DOHH2 (cell line): ENCODE measurements at regions not wholly inside any gene's neighbourhood (a gene's known extent, or its start where the extent isn't known, plus 50 kb on each side); places are given as distances from the start of the nearest gene placed in this dataset.

Experiments
- H3F3A ChIP-seq: fragments of 200-600 bp; sonication (generic), shearing (Covaris generic); 2 replicates; pipeline ENCODE4 v1.6.0; 2016; ENCODE audit warnings: antibody characterized with exemption, mild to moderate bottlenecking; ENCODE audit not compliant: control insufficient read depth, insufficient read depth
- H3K27ac ChIP-seq: fragments of 200-600 bp; sonication (generic); 2 replicates; pipeline ENCODE4 v1.5.1; 2014; ENCODE audit warnings: low read depth, mild to moderate bottlenecking, low read length, moderate library complexity
- H3K27me3 ChIP-seq: fragments of 200-600 bp; sonication (generic); 2 replicates; pipeline ENCODE4 v1.6.1; 2014; ENCODE audit warnings: mild to moderate bottlenecking, low read length, mixed read lengths; ENCODE audit not compliant: control insufficient read depth
- H3K36me3 ChIP-seq: fragments of 200-600 bp; sonication (generic); 2 replicates; pipeline ENCODE4 v1.6.1; 2014; ENCODE audit warnings: mild to moderate bottlenecking, low read length, moderate library complexity, mixed read lengths; ENCODE audit not compliant: control insufficient read depth
- H3K4me1 ChIP-seq: fragments of 200-600 bp; sonication (generic); 2 replicates; pipeline ENCODE4 v1.6.1; 2014; ENCODE audit warnings: mild to moderate bottlenecking, low read length, mixed read lengths; ENCODE audit not compliant: control insufficient read depth
- H3K4me2 ChIP-seq: fragments of 200-600 bp; sonication (generic); 2 replicates; pipeline ENCODE4 v1.6.0; 2014; ENCODE audit warnings: mild to moderate bottlenecking, low read length, moderate library complexity
- H3K4me3 ChIP-seq: fragments of 200-600 bp; sonication (generic); 2 replicates; pipeline ENCODE4 v1.5.1; 2014; ENCODE audit warnings: mild to moderate bottlenecking, low read length, mixed read lengths
- H3K79me2 ChIP-seq: fragments of 200-600 bp; sonication (generic); 2 replicates; pipeline ENCODE4 v1.6.1; 2014; ENCODE audit warnings: mild to moderate bottlenecking, low read length, mixed read lengths; ENCODE audit not compliant: control insufficient read depth
- H3K9me2 ChIP-seq: fragments of 200-600 bp; sonication (generic); replicated peaks from 2 replicates; pipeline ENCODE4 v1.6.1; 2014; ENCODE audit warnings: mild to moderate bottlenecking, low read length, mixed read lengths; ENCODE audit not compliant: control insufficient read depth
- H3K9me3 ChIP-seq: fragments of 200-600 bp; sonication (generic); 2 replicates; pipeline ENCODE4 v1.6.1; 2014; ENCODE audit warnings: antibody characterized with exemption, low read length, mixed read lengths; ENCODE audit not compliant: control insufficient read depth, insufficient read depth
- H4K20me1 ChIP-seq: fragments of 200-600 bp; sonication (generic); 2 replicates; pipeline ENCODE4 v1.6.0; 2014; ENCODE audit warnings: low read depth, mild to moderate bottlenecking, antibody characterized with exemption, low read length, moderate library complexity; ENCODE audit not compliant: control insufficient read depth, insufficient read depth
- CTCF ChIP-seq: fragments of 200-600 bp; sonication (generic); IDR thresholded peaks from one replicate; pipeline ENCODE4 v1.5.1; 2014; ENCODE audit warnings: antibody characterized with exemption, mild to moderate bottlenecking, low read depth, low read length; ENCODE audit not compliant: poor library complexity, severe bottlenecking
- EZH2phosphoT487 ChIP-seq: fragments of 200-600 bp; sonication (generic); IDR thresholded peaks from 2 replicates; pipeline ENCODE4 v1.6.1; 2017; ENCODE audit warnings: borderline replicate concordance, mild to moderate bottlenecking, antibody characterized with exemption, low read length, moderate library complexity, mixed read lengths

GRCh38 chr1:201763455-201764140 lies 65.4 kb upstream of the IPO9 start:
- TF ChIP-seq CTCF, result no peak
- TF ChIP-seq EZH2phosphoT487, result no peak
- no peaks in the 10 kb centered on the region for H3K36me3 ChIP-seq
- no peak overlapping the region for H3K27ac ChIP-seq
- peaks cover 18% of the 10 kb centered on the region for H3K27me3 ChIP-seq
- no peak overlapping the region for H3K4me2 ChIP-seq
- no peaks in the 10 kb centered on the region for H3F3A ChIP-seq
- H3K9me3 ChIP-seq, result no peaks in the 10 kb centered on the region
- H4K20me1 ChIP-seq, result no peaks in the 10 kb centered on the region; the same call in 1 of the 2 replicates
- no peak overlapping the region for H3K4me3 ChIP-seq
- H3K79me2 ChIP-seq, result no peaks in the 10 kb centered on the region
- H3K9me2 ChIP-seq, result no peaks in the 10 kb centered on the region
- H3K4me1 ChIP-seq, result 0 out of 2 replicates have a peak, but pooled peaks cover 3% of the 10 kb centered on the region

- Histone ChIP-seq H3K9me2 (no peaks in the 10 kb centered on the region), H3K4me3 (no peak overlapping the region), H3K9me3 (no peaks in the 10 kb centered on the region), H3K27ac (no peak overlapping the region), H3K79me2 (no peaks in the 10 kb centered on the region), H3F3A (no peaks in the 10 kb centered on the region), H3K4me2 (no peak overlapping the region), H3K4me1 (no peaks in the 10 kb centered on the region), H4K20me1 (no peaks in the 10 kb centered on the region; the same call in 1 of the 2 replicates), H3K36me3 (no peaks in the 10 kb centered on the region), H3K27me3 (peaks cover 17% of the 10 kb centered on the region)
- TF ChIP-seq EZH2phosphoT487, result no peak
- no peak for TF ChIP-seq CTCF
These were observed 64.8 kb upstream of the IPO9 start for GRCh38 chr1:201764166-201764565.

- no peaks in the 10 kb centered on the region for H3K4me1 ChIP-seq
- no peaks in the 10 kb centered on the region for H3F3A ChIP-seq
- H3K4me2 ChIP-seq, result no peak overlapping the region
- no peaks in the 10 kb centered on the region for H3K9me2 ChIP-seq
- H3K27ac ChIP-seq, result no peak overlapping the region
- no peaks in the 10 kb centered on the region for H3K9me3 ChIP-seq
- no peaks in the 10 kb centered on the region; the same call in 1 of the 2 replicates for H4K20me1 ChIP-seq
- H3K36me3 ChIP-seq, result no peaks in the 10 kb centered on the region
- no peak for TF ChIP-seq EZH2phosphoT487
- TF ChIP-seq CTCF, result no peak
- H3K4me3 ChIP-seq, result no peak overlapping the region
- H3K79me2 ChIP-seq, result no peaks in the 10 kb centered on the region
- peaks cover 15% of the 10 kb centered on the region for H3K27me3 ChIP-seq
These were observed 64.4 kb upstream of the IPO9 start for GRCh38 chr1:201764579-201764978.
